ENCODE measurements at regions not wholly inside any gene's neighbourhood (a gene's known extent, or its start where the extent isn't known, plus 50 kb on each side); places are given as distances from the start of the nearest gene placed in this dataset.

- DNase-seq, result no peak
- H3K23ac ChIP-seq (ENCODE audit: insufficient read length, low read depth, low read length), result no peak overlapping the region
- no peak overlapping the region for H3K4me3 Mint-ChIP-seq
- TF ChIP-seq CTCF (conservative IDR thresholded peaks at IDR 0.05), result no peak
- no peak overlapping the region for H3K27ac Mint-ChIP-seq
- no peak overlapping the region for H3T11ph ChIP-seq (ENCODE audit: low read length)
- no peak overlapping the region for H2BK5ac ChIP-seq (ENCODE audit: insufficient read length, low read length)
- no peak overlapping the region for H3K27ac ChIP-seq (ENCODE audit: insufficient read length, low read depth, low read length)
- H4K20me1 ChIP-seq (ENCODE audit: control insufficient read depth, insufficient read depth, insufficient read length), result no peaks in the 10 kb centered on the region
- no peak overlapping the region for H3K56ac ChIP-seq (ENCODE audit: insufficient read length, low read depth, low read length)
- peaks cover 78% of the 10 kb centered on the region for H3K27me3 Mint-ChIP-seq (ENCODE audit: low read depth)
- H3K79me1 ChIP-seq (ENCODE audit: insufficient read depth, low read depth, low read length, poor library complexity, severe bottlenecking), result no peaks in the 10 kb centered on the region
- no peak overlapping the region for H4K91ac ChIP-seq (ENCODE audit: insufficient read length, low read depth, low read length)
- no peaks in the 10 kb centered on the region for H3K23me2 ChIP-seq (ENCODE audit: insufficient read length, low read depth, low read length, poor library complexity, severe bottlenecking)
- WGBS (ENCODE audit: extremely low coverage, insufficient read length, low lambda C conversion rate), result no CpG with 5 or more reads among the region's 4 CpGs
- no peak overlapping the region for H2BK12ac ChIP-seq (ENCODE audit: insufficient read length, low read depth, low read length)
- H4K5ac ChIP-seq (ENCODE audit: insufficient read length, low read depth, low read length), result no peak overlapping the region
- H2BK15ac ChIP-seq (ENCODE audit: low read depth, low read length), result no peak overlapping the region
- H3K14ac ChIP-seq (ENCODE audit: insufficient read depth, low read length), result no peak overlapping the region
- H2AFZ ChIP-seq (ENCODE audit: low read length), result no peak overlapping the region
- no peak overlapping the region for H3K18ac ChIP-seq (ENCODE audit: insufficient read length, low read depth, low read length)
- H3K4me2 ChIP-seq (ENCODE audit: insufficient read depth, insufficient read length, low read length), result no peak overlapping the region
- H3K4ac ChIP-seq (ENCODE audit: low read depth, low read length), result no peak overlapping the region
- no peak overlapping the region for H2AK5ac ChIP-seq (ENCODE audit: insufficient read length, low read length)
- no peaks in the 10 kb centered on the region for H3K36me3 Mint-ChIP-seq (ENCODE audit: insufficient read depth in 1 of 3, low read depth in 3 of 3)
- no peaks in the 10 kb centered on the region for H3K9me3 ChIP-seq (ENCODE audit: control insufficient read depth, low read depth, low read length)
- H3K9me3 Mint-ChIP-seq, result no peaks in the 10 kb centered on the region
- H2BK120ac ChIP-seq (ENCODE audit: low read depth, low read length, poor library complexity, severe bottlenecking), result no peak overlapping the region
- H3K27me3 ChIP-seq (ENCODE audit: insufficient read depth, low read length), result no peaks in the 10 kb centered on the region
- H3K4me1 ChIP-seq (ENCODE audit: insufficient read depth, low read length), result no peaks in the 10 kb centered on the region
- no peaks in the 10 kb centered on the region for H3K79me2 ChIP-seq (ENCODE audit: insufficient read depth, low read length)
- no peak overlapping the region for H4K8ac ChIP-seq (replicated peaks; ENCODE audit: insufficient read length, low read depth, low read length)
- H3K4me1 Mint-ChIP-seq, result peaks cover 2 to 5% of the 10 kb centered on the region in 2 experiments
- H2BK20ac ChIP-seq (ENCODE audit: low read depth, low read length, poor library complexity, severe bottlenecking), result no peak overlapping the region
- no peak overlapping the region for H3K9ac ChIP-seq (ENCODE audit: extremely low read depth, insufficient read length, low read length)
Observed at GRCh38 chr13:97135883-97136282, 86.2 kb upstream of the MBNL2 start.

Measured in H9 (cell line).